Gastrocnemius medialis (tissue), 4 donors: ENCODE measurements at regions not wholly inside any gene's neighbourhood (a gene's known extent, or its start where the extent isn't known, plus 50 kb on each side); places are given as distances from the start of the nearest gene placed in this dataset.

Experiments
- ATAC-seq, 2 donors: fragments of 150-250 bp; one replicate each; pipeline ENCODE4 v1.9.1; 2016
- DNase-seq, 2 donors: peaks; one replicate each; pipeline ENCODE4 v3.0.0-alpha.2; 2019
- H3K27ac ChIP-seq, 4 donors: fragments of 200-600 bp; sonication (generic); 1 replicate in 1 of 4; 2 replicates in 3 of 4; pipeline ENCODE4 v1.5.1; 2016 to 2018; ENCODE audit warnings: mild to moderate bottlenecking in 2 of 4, moderate library complexity in 1 of 4
- H3K27me3 ChIP-seq, 3 donors: fragments of 200-600 bp; sonication (generic) in 2 of 3; 1 replicate in 1 of 3; 2 replicates in 2 of 3; pipeline versions ENCODE4 v1.5.1 to v1.6.0; 2016 to 2019; ENCODE audit warnings: mild to moderate bottlenecking in 1 of 3, moderate library complexity in 1 of 3
- H3K36me3 ChIP-seq, 2 donors: fragments of 200-600 bp; sonication (generic) in 1 of 2; one replicate each; pipeline ENCODE4 v1.5.1; 2017 to 2018
- H3K4me1 ChIP-seq, 2 donors: fragments of 200-600 bp; sonication (generic) in 1 of 2; one replicate each; pipeline ENCODE4 v1.5.1; 2016 to 2017; ENCODE audit warnings: mild to moderate bottlenecking in 2 of 2
- H3K4me3 ChIP-seq, 4 donors: fragments of 200-600 bp; sonication (generic) in 3 of 4; 1 replicate in 1 of 4; 2 replicates in 3 of 4; pipeline ENCODE4 v1.5.1; 2016 to 2019; ENCODE audit warnings: mild to moderate bottlenecking in 2 of 4
- H3K9me3 ChIP-seq, 3 donors: fragments of 200-600 bp; sonication (generic) in 2 of 3; 1 replicate in 1 of 3; 2 replicates in 2 of 3; pipeline ENCODE4 v1.5.1; 2016 to 2019
- POLR2A ChIP-seq, 2 donors: fragments of 450-650 bp; IDR thresholded peaks; one replicate each; pipeline ENCODE4 v1.6.1; 2017; ENCODE audit warnings: antibody characterized with exemption in 2 of 2, mild to moderate bottlenecking in 2 of 2, moderate library complexity in 2 of 2
- in situ Hi-C, 4 donors: fragments of 200-750 bp; cut with MboI; loops; one replicate each; pipeline versions ENCODE4 v1.15.0 to v1.8.0; 2017; ENCODE audit warnings: low sequenced_read_pairs in 4 of 4
- intact Hi-C: fragments of 100-400 bp; cut with DNase I; formaldehyde crosslinking; loops from one replicate; pipeline ENCODE4 v1.15.1; 2023; ENCODE audit warnings: low total_unique reads
- TF ChIP-seq, protein P1 (sequence below), 5 experiments: fragments of 450-650 bp in 3 of 5; fragments of 200-600 bp in 2 of 5; sonication (generic) in 2 of 5; IDR thresholded peaks in 4 of 5; conservative IDR thresholded peaks in 1 of 5; 1 replicate in 4 of 5; 2 replicates in 1 of 5; pipeline ENCODE4 v1.5.1; 2016 to 2019; ENCODE audit warnings: antibody characterized with exemption in 5 of 5, mild to moderate bottlenecking in 3 of 5, moderate library complexity in 3 of 5

DNA sequence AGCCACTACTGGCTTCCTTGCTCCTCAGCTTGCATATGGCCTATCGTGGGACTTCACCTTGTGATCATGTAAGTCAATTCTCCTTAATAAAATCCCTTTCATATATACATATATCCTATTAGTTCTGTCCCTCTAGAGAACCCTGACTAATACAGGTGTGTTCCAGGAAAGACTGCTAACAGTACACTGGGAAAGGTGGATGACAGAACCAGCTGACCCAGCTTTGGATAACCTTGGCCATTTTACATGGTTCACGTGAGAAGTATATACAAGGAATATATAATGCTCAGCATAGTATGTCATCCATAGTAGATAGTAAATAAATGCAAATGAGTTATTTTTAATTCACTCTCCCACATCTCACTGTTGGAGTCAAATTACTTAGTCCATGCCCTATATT is 1003.5 kb downstream of the SORCS3 start:
- in situ Hi-C loops (no loop called here), intact Hi-C loops (no loop called here)
- Histone ChIP-seq H3K27me3 (no peaks in the 10 kb centered on the region), H3K9me3 (no peaks in the 10 kb centered on the region), H3K27ac (no peak overlapping the region), H3K4me3 (no peak overlapping the region), H3K4me1 (no peaks in the 10 kb centered on the region), H3K36me3 (no peaks in the 10 kb centered on the region)
- ATAC-seq (no peak), DNase-seq (no peak)
- TF ChIP-seq, protein P1, sequence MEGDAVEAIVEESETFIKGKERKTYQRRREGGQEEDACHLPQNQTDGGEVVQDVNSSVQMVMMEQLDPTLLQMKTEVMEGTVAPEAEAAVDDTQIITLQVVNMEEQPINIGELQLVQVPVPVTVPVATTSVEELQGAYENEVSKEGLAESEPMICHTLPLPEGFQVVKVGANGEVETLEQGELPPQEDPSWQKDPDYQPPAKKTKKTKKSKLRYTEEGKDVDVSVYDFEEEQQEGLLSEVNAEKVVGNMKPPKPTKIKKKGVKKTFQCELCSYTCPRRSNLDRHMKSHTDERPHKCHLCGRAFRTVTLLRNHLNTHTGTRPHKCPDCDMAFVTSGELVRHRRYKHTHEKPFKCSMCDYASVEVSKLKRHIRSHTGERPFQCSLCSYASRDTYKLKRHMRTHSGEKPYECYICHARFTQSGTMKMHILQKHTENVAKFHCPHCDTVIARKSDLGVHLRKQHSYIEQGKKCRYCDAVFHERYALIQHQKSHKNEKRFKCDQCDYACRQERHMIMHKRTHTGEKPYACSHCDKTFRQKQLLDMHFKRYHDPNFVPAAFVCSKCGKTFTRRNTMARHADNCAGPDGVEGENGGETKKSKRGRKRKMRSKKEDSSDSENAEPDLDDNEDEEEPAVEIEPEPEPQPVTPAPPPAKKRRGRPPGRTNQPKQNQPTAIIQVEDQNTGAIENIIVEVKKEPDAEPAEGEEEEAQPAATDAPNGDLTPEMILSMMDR (IDR thresholded peaks at IDR 0.05 in 4 of 5, conservative IDR thresholded peaks at IDR 0.05 in 1 of 5) = no peak
- TF ChIP-seq POLR2A (IDR thresholded peaks at IDR 0.05) = no peak

DNA sequence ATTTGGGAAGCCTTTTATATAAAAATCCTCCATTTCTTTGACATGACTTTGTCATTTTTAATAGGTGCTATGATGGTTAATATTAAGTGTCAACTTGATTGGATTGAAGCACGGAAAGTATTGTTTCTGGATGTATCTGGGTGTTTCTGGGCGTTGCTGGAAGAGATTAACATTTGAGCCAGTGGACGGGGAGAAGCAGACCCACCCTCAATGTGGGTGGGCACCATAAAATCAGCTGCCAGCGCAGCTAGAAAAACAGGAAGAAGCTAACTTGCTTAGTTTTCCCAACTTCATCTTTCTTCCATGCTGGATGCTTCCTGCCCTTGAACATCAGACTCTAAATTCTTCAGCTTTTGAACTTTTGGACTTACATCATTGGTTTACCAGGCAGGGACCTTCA is 1003.0 kb downstream of the SORCS3 start:
- intact Hi-C loops = no loop called here
- no peak for ATAC-seq
- in situ Hi-C loops = no loop called here

DNA sequence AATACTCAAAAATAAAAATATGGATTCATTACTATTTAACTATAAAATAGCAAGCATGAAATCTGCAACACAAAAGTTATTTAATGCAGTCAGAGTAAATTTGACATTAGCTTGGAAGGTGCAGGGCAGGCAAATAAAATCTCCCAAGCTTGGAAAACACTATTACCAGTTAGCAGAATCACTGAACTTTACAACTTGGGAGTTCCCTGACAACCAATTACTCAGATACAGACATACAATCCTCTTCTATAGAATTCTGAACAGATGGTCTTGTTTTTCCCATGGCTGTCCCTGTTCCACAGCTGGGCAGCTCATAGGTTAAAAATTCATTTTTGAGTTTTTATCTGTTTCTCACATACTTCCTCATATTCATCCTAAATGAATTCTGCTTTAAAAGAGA is 1002.6 kb downstream of the SORCS3 start:
- no peaks in the 10 kb centered on the region for H3K4me1 ChIP-seq
- H3K27me3 ChIP-seq = no peaks in the 10 kb centered on the region
- H3K36me3 ChIP-seq = no peaks in the 10 kb centered on the region
- DNase-seq (no peak), ATAC-seq (no peak)
- TF ChIP-seq POLR2A (IDR thresholded peaks at IDR 0.05) = no peak
- TF ChIP-seq, protein P1 (IDR thresholded peaks at IDR 0.05 in 4 of 5, conservative IDR thresholded peaks at IDR 0.05 in 1 of 5) = no peak
- H3K9me3 ChIP-seq = no peaks in the 10 kb centered on the region
- no peak overlapping the region for H3K27ac ChIP-seq
- H3K4me3 ChIP-seq = no peak overlapping the region
- intact Hi-C loops = no loop called here
- in situ Hi-C loops = no loop called here

More for the DNA sequence above, 1003.0 kb downstream of the SORCS3 start:
- Histone ChIP-seq H3K36me3 (no peaks in the 10 kb centered on the region), H3K4me1 (no peaks in the 10 kb centered on the region), H3K9me3 (no peaks in the 10 kb centered on the region), H3K27ac (no peak overlapping the region), H3K4me3 (no peak overlapping the region), H3K27me3 (no peaks in the 10 kb centered on the region)
- DNase-seq = no peak
- TF ChIP-seq, protein P1 (IDR thresholded peaks at IDR 0.05 in 4 of 5, conservative IDR thresholded peaks at IDR 0.05 in 1 of 5) = no peak
- no peak for TF ChIP-seq POLR2A (IDR thresholded peaks at IDR 0.05)

DNA sequence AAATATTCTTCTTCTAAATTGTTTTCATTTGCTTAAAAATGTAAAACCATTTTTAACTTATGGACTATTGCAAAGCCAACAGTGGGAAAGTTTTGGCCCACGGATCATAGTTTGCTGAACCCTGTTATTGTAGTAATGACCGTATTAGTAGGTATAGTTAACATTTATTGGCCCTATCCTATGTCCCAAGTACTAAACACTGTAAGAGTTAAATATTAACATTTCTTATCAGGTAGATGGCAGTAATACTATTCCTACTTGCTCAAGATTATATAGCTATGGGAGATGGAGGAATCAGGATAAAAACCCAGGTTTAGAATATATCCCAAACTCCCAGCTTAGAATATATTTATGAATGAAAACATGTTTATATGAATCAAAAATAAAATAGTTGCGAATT is 993.2 kb downstream of the SORCS3 start:
- DNase-seq (no peak), ATAC-seq (no peak)
- Histone ChIP-seq H3K27ac (no peak overlapping the region), H3K36me3 (no peaks in the 10 kb centered on the region), H3K9me3 (no peaks in the 10 kb centered on the region), H3K4me3 (no peak overlapping the region), H3K4me1 (no peaks in the 10 kb centered on the region), H3K27me3 (no peaks in the 10 kb centered on the region)
- in situ Hi-C loops = no loop called here
- TF ChIP-seq, protein P1 (IDR thresholded peaks at IDR 0.05 in 4 of 5, conservative IDR thresholded peaks at IDR 0.05 in 1 of 5) = no peak
- TF ChIP-seq POLR2A (IDR thresholded peaks at IDR 0.05) = no peak
- intact Hi-C loops = no loop called here

DNA sequence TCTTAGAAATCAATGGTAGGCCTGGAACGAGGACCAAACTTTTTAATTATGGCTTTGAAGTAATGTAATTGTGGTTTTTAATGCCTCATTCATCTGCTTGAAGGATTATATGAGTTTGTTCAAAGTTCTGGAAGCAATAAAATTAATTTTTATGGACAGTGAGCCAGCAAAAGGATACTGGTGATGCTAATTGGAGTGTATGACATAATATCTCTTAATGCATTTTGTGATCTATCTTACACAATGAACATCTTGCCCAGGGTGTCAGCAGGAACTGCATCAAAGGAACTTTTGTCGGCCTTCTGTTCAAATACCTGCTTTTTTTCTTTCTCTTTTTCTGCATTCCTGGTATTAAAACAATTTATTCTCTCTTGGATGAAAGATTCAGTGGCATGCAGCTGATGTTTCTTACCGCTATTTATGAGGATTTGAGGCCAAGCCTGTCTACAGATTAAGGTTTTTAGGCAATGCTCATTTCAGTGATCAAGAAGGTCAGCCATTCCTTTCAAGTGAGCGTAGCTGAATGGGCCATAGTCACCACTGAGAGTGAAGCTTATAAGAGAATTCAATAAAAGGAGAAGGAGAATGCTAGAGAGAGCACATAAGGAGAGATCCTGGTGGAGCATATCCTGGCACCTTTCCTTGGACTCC is 974.8 kb downstream of the SORCS3 start:
- intact Hi-C loops (no loop called here), in situ Hi-C loops (no loop called here)
- no peaks in the 10 kb centered on the region for H3K9me3 ChIP-seq
- no peaks in the 10 kb centered on the region for H3K36me3 ChIP-seq
- no peak overlapping the region for H3K4me3 ChIP-seq
- no peaks in the 10 kb centered on the region for H3K27me3 ChIP-seq
- ATAC-seq (no peak), DNase-seq (no peak)
- H3K27ac ChIP-seq = no peak overlapping the region
- H3K4me1 ChIP-seq = no peaks in the 10 kb centered on the region
- TF ChIP-seq, protein P1 (IDR thresholded peaks at IDR 0.05 in 4 of 5, conservative IDR thresholded peaks at IDR 0.05 in 1 of 5) = no peak
- TF ChIP-seq POLR2A (IDR thresholded peaks at IDR 0.05) = no peak
